OCI-LY7 (cell line): ENCODE measurements at regions not wholly inside any gene's neighbourhood (a gene's known extent, or its start where the extent isn't known, plus 50 kb on each side); places are given as distances from the start of the nearest gene placed in this dataset.
"Not testable (repeated sequence)": the region's sequence is repeated elsewhere in the genome, so short reads cannot be mapped to it uniquely, and the experiment has no call there.

Source experiments
- BruUV-seq: library from RNA; stranded (reverse); fragments of 400-500 nt; replicated peaks from 2 replicates; lab custom pipeline; 2021; lab: Mats Ljungman, UMichigan
- CTCF ChIA-PET: fragments of 300-600 bp; sonication (Branson Sonifier 250); formaldehyde crosslinking; loops from one replicate; lab custom pipeline; 2022; ENCODE audit warnings: antibody characterized with exemption; ENCODE audit not compliant: unreplicated experiment; lab: Charles Lee
- POLR2A ChIA-PET: fragments of 300-600 bp; sonication (Branson Sonifier 250); formaldehyde crosslinking; loops from one replicate; lab custom pipeline; 2022; ENCODE audit warnings: antibody characterized with exemption; lab: Charles Lee
- DNase-seq: peaks from one replicate; pipeline ENCODE4 v3.0.0-alpha.2; 2015; ENCODE audit warnings: low spot score
- H2AFZ ChIP-seq: fragments of 200-600 bp; sonication (generic), shearing (Covaris generic); 2 replicates; pipeline ENCODE4 v1.6.1; 2014; ENCODE audit warnings: mild to moderate bottlenecking, antibody characterized with exemption, low read length, moderate library complexity
- H3K27ac ChIP-seq: fragments of 200-600 bp; sonication (generic); 2 replicates; pipeline ENCODE4 v1.5.1; 2014; ENCODE audit warnings: mixed run types, low read depth, mild to moderate bottlenecking, moderate library complexity, low read length, inconsistent platforms; ENCODE audit not compliant: poor library complexity, severe bottlenecking
- H3K36me3 ChIP-seq: fragments of 200-600 bp; sonication (generic); 2 replicates; pipeline ENCODE4 v1.6.1; 2014; ENCODE audit warnings: mild to moderate bottlenecking, antibody characterized with exemption, low read length, moderate library complexity, mixed read lengths; ENCODE audit not compliant: insufficient read depth
- H3K4me1 ChIP-seq: fragments of 200-600 bp; sonication (generic); 2 replicates; pipeline ENCODE4 v1.5.1; 2014; ENCODE audit warnings: mild to moderate bottlenecking, low read length; ENCODE audit not compliant: insufficient read depth, poor library complexity, severe bottlenecking
- H3K4me2 ChIP-seq: fragments of 200-600 bp; sonication (generic); 2 replicates; pipeline ENCODE4 v1.6.1; 2014; ENCODE audit warnings: mild to moderate bottlenecking, low read length
- H3K4me3 ChIP-seq: fragments of 200-600 bp; sonication (generic); 2 replicates; pipeline ENCODE4 v1.5.1; 2014; ENCODE audit warnings: mild to moderate bottlenecking, low read depth, low read length; ENCODE audit not compliant: poor library complexity, severe bottlenecking
- H3K79me2 ChIP-seq: fragments of 200-600 bp; sonication (generic); 2 replicates; pipeline ENCODE4 v1.6.1; 2016; ENCODE audit warnings: low read depth, mild to moderate bottlenecking, low read length, moderate library complexity, mixed read lengths; ENCODE audit not compliant: insufficient read depth
- H3K9me2 ChIP-seq: fragments of 200-600 bp; sonication (generic); 2 replicates; pipeline ENCODE4 v1.6.1; 2016; ENCODE audit warnings: mild to moderate bottlenecking, low read length, mixed read lengths; ENCODE audit not compliant: insufficient read depth
- H3K9me3 ChIP-seq: fragments of 200-600 bp; sonication (generic); 2 replicates; pipeline ENCODE4 v1.6.1; 2014; ENCODE audit warnings: mild to moderate bottlenecking, mixed run types, low read length, mixed read lengths
- H4K20me1 ChIP-seq: fragments of 200-600 bp; sonication (generic); 2 replicates; pipeline ENCODE4 v1.6.1; 2014; ENCODE audit warnings: mild to moderate bottlenecking, antibody characterized with exemption, low read length, moderate library complexity, mixed read lengths; ENCODE audit not compliant: insufficient read depth
- EZH2phosphoT487 ChIP-seq: fragments of 200-600 bp; sonication (generic); IDR thresholded peaks from 2 replicates; pipeline ENCODE4 v1.6.1; 2018; ENCODE audit warnings: low read depth, borderline replicate concordance, mild to moderate bottlenecking, mixed run types, antibody characterized with exemption, low read length, moderate library complexity, mixed read lengths
- intact Hi-C: fragments of 100-400 bp; cut with micrococcal nuclease; formaldehyde crosslinking; loops from one replicate; pipeline ENCODE4 v1.10.0; 2022; ENCODE audit not compliant: unreplicated experiment
- TF ChIP-seq, protein P1 (sequence below): fragments of 200-600 bp; sonication (generic); conservative IDR thresholded peaks from 2 replicates; pipeline ENCODE4 v1.5.1; 2014; ENCODE audit warnings: mild to moderate bottlenecking, antibody characterized with exemption, low read length, moderate library complexity, mixed read lengths

- Histone ChIP-seq H2AFZ (no peak overlapping the region), H3K4me2 (no peak overlapping the region), H3K4me3 (no peak overlapping the region), H3K9me3 (no peaks in the 10 kb centered on the region), H3K36me3 (no peaks in the 10 kb centered on the region), H4K20me1 (no peaks in the 10 kb centered on the region), H3K9me2 (no peaks in the 10 kb centered on the region), H3K79me2 (no peaks in the 10 kb centered on the region), H3K4me1 (no peaks in the 10 kb centered on the region), H3K27ac (no peak overlapping the region)
- no TSS peak for BruUV-seq
- intact Hi-C loops = no loop called here
- no peak for TF ChIP-seq EZH2phosphoT487
- TF ChIP-seq, protein P1, sequence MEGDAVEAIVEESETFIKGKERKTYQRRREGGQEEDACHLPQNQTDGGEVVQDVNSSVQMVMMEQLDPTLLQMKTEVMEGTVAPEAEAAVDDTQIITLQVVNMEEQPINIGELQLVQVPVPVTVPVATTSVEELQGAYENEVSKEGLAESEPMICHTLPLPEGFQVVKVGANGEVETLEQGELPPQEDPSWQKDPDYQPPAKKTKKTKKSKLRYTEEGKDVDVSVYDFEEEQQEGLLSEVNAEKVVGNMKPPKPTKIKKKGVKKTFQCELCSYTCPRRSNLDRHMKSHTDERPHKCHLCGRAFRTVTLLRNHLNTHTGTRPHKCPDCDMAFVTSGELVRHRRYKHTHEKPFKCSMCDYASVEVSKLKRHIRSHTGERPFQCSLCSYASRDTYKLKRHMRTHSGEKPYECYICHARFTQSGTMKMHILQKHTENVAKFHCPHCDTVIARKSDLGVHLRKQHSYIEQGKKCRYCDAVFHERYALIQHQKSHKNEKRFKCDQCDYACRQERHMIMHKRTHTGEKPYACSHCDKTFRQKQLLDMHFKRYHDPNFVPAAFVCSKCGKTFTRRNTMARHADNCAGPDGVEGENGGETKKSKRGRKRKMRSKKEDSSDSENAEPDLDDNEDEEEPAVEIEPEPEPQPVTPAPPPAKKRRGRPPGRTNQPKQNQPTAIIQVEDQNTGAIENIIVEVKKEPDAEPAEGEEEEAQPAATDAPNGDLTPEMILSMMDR = no peak
- ChIA-PET CTCF (no interaction called here), POLR2A (no interaction called here)
- no peak for DNase-seq
Observed at GRCh38 chr5:159807586-159807985, 108.7 kb upstream of the ADRA1B start.

DNA sequence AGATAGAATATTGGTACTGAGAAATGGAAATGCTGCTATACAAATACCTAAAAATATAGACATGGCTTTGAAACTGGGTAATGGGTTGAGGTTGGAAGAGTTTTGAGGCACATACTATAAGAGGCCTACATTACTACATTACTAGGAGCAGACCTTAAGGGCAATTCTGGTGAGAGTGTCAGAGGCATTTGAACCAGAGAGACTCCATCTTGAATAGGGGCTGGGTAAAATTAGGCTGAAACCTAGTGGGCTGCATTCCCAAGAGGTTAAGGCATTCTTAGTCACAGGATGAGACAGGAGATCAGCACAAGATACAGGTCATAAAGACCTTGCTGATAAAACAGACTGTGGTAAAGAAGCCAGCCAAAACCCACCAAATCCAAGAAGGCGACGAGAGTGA lies 104.6 kb upstream of the ADRA1B start:
- no TSS peak for BruUV-seq
- intact Hi-C loops = no loop called here
- DNase-seq = no peak
- TF ChIP-seq EZH2phosphoT487 = no peak
- TF ChIP-seq, protein P1 = no peak
- POLR2A ChIA-PET = no interaction called here
- CTCF ChIA-PET = no interaction called here
- H3K4me2 ChIP-seq = no peak overlapping the region
- H3K9me2 ChIP-seq = no peaks in the 10 kb centered on the region
- H3K36me3 ChIP-seq = no peaks in the 10 kb centered on the region
- H3K4me3 ChIP-seq = no peak overlapping the region
- H3K4me1 ChIP-seq = no peaks in the 10 kb centered on the region
- no peaks in the 10 kb centered on the region for H4K20me1 ChIP-seq
- H3K27ac ChIP-seq = no peak overlapping the region
- no peaks in the 10 kb centered on the region for H3K79me2 ChIP-seq
- H2AFZ ChIP-seq = no peak overlapping the region
- H3K9me3 ChIP-seq = no peaks in the 10 kb centered on the region

DNA sequence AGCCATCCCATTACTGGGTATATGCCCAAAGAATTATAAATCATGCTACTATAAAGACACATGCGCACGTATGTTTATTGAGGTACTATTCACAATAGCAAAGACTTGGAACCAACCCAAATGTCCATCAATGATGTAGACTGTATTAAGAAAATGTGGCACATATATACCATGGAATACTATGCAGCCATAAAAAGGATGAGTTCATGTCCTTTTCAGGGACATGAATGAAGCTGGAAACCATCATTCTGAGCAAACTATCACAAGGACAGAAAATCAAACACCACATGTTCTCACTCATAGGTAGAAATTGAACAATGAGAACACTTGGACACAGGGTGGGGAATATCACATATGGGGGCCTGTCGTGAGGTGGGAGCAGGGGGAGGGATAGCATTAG lies 103.5 kb upstream of the ADRA1B start:
- POLR2A ChIA-PET, H3K27ac ChIP-seq: not testable (repeated sequence)

More for the DNA sequence above, 103.5 kb upstream of the ADRA1B start:
- H3K79me2 ChIP-seq, H4K20me1 ChIP-seq, H3K4me1 ChIP-seq, H3K4me2 ChIP-seq, DNase-seq, H2AFZ ChIP-seq, intact Hi-C loops, H3K9me3 ChIP-seq, BruUV-seq, H3K9me2 ChIP-seq, H3K4me3 ChIP-seq, CTCF ChIA-PET, H3K36me3 ChIP-seq: not testable (repeated sequence)
